SKM-1 treated with dmso at 0.1 percent for 144 hours (cell line): ENCODE measurements at regions not wholly inside any gene's neighbourhood (a gene's known extent, or its start where the extent isn't known, plus 50 kb on each side); places are given as distances from the start of the nearest gene placed in this dataset.
"Not testable (repeated sequence)": the region's sequence is repeated elsewhere in the genome, so short reads cannot be mapped to it uniquely, and the experiment has no call there.

Experiments
- DNase-seq: peaks from one replicate; lab custom pipeline; 2025; ENCODE audit not compliant: unreplicated experiment; lab: John Stamatoyannopoulos, UW

GRCh38 chr3:38966811-38967692 lies 84.7 kb downstream of the SCN11A start:
- no peak for DNase-seq

GRCh38 chr3:38964646-38965045 lies 87.1 kb downstream of the SCN11A start:
- no peak for DNase-seq

GRCh38 chr3:38964204-38964603 lies 87.5 kb downstream of the SCN11A start:
- no peak for DNase-seq

GRCh38 chr3:38960953-38961622 lies 90.7 kb downstream of the SCN11A start:
- DNase-seq: peak; percentile 45

- DNase-seq: no peak
These were observed 91.6 kb downstream of the SCN11A start for GRCh38 chr3:38960042-38960622.

GRCh38 chr3:38958026-38958720 lies 93.6 kb downstream of the SCN11A start:
- no peak for DNase-seq

GRCh38 chr3:38957296-38957695 lies 94.4 kb downstream of the SCN11A start:
- DNase-seq: no peak

GRCh38 chr3:38952721-38953120 lies 99.0 kb downstream of the SCN11A start:
- DNase-seq: no peak

GRCh38 chr3:38951167-38951566 lies 100.6 kb downstream of the SCN11A start:
- DNase-seq: not testable (repeated sequence)

GRCh38 chr3:38950581-38950980 lies 101.2 kb downstream of the SCN11A start:
- DNase-seq: peak; percentile 42

- peak; percentile 36 for DNase-seq
These were observed 101.8 kb downstream of the SCN11A start for GRCh38 chr3:38949994-38950393.

GRCh38 chr3:38940394-38940793 lies 111.3 kb downstream of the SCN11A start:
- DNase-seq: no peak

- no peak for DNase-seq
These were observed 109.3 kb upstream of the SCN10A start for GRCh38 chr3:38925351-38925750.

- DNase-seq: no peak
These were observed 100.7 kb upstream of the SCN10A start for GRCh38 chr3:38916706-38917105.

GRCh38 chr3:38907426-38907825 lies 91.4 kb upstream of the SCN10A start:
- DNase-seq: no peak

GRCh38 chr3:38890426-38890825 lies 74.4 kb upstream of the SCN10A start:
- DNase-seq: no peak

- DNase-seq: no peak
These were observed 62.6 kb upstream of the SCN10A start for GRCh38 chr3:38878646-38879045.
